Astrocyte (in vitro differentiated cells and primary cell): ENCODE measurements at regions not wholly inside any gene's neighbourhood (a gene's known extent, or its start where the extent isn't known, plus 50 kb on each side); places are given as distances from the start of the nearest gene placed in this dataset.
"Not testable (repeated sequence)": the region's sequence is repeated elsewhere in the genome, so short reads cannot be mapped to it uniquely, and the experiment has no call there.

ENCODE experiments used
- DNase-seq: peaks from one replicate; pipeline ENCODE4 v3.0.0-alpha.2; 2010; ENCODE audit warnings: low read depth
- FAIRE-seq: peaks from 2 replicates; lab custom pipeline; 2011; peaks lifted over from hg19 to GRCh38; lab: Jason Lieb, UNC
- H2AFZ ChIP-seq: 2 replicates; pipeline ENCODE4 v1.6.0; 2012; ENCODE audit warnings: low read depth, low read length, inconsistent platforms
- H3K27ac ChIP-seq: 2 replicates; pipeline ENCODE4 v1.5.1; 2011; ENCODE audit warnings: low read depth, low read length, inconsistent platforms
- H3K27me3 ChIP-seq: 2 replicates; pipeline ENCODE4 v1.6.0; 2011; ENCODE audit warnings: low read length, inconsistent platforms; ENCODE audit not compliant: insufficient read depth
- H3K36me3 ChIP-seq: 2 replicates; pipeline ENCODE4 v1.5.1; 2011; ENCODE audit warnings: low read length, inconsistent platforms; ENCODE audit not compliant: insufficient read depth
- H3K4me1 ChIP-seq: 2 replicates; pipeline ENCODE4 v1.5.1; 2011; ENCODE audit warnings: low read length, inconsistent platforms; ENCODE audit not compliant: insufficient read depth
- H3K4me2 ChIP-seq: 2 replicates; pipeline ENCODE4 v1.6.0; 2012; ENCODE audit warnings: low read length, inconsistent platforms
- H3K4me3 ChIP-seq: 2 replicates; pipeline ENCODE4 v1.5.1; 2011; ENCODE audit warnings: low read depth, mild to moderate bottlenecking, low read length, inconsistent platforms; ENCODE audit not compliant: insufficient read depth
- H3K79me2 ChIP-seq: 2 replicates; pipeline ENCODE4 v1.6.0; 2012; ENCODE audit warnings: mild to moderate bottlenecking, low read length, inconsistent platforms; ENCODE audit not compliant: insufficient read depth
- H3K9ac ChIP-seq: 2 replicates; pipeline ENCODE4 v1.6.0; 2012; ENCODE audit warnings: mild to moderate bottlenecking, low read length, inconsistent platforms
- H3K9me3 ChIP-seq: 2 replicates; pipeline ENCODE4 v1.5.1; 2012; ENCODE audit warnings: low read depth, mild to moderate bottlenecking, low read length, inconsistent platforms; ENCODE audit not compliant: insufficient read depth
- H4K20me1 ChIP-seq: 2 replicates; pipeline ENCODE4 v1.6.0; 2012; ENCODE audit warnings: low read length, inconsistent platforms; ENCODE audit not compliant: insufficient read depth
- H3K27ac Mint-ChIP-seq: one replicate; pipeline ENCODE4 v1.8.0; 2021; ENCODE audit warnings: mild to moderate bottlenecking, mixed read lengths; ENCODE audit not compliant: unreplicated experiment
- H3K27me3 Mint-ChIP-seq: one replicate; pipeline ENCODE4 v1.8.0; 2021; ENCODE audit warnings: low read depth, mixed read lengths; ENCODE audit not compliant: unreplicated experiment
- H3K36me3 Mint-ChIP-seq: one replicate; pipeline ENCODE4 v1.8.0; 2021; ENCODE audit warnings: low read depth, mixed read lengths; ENCODE audit not compliant: unreplicated experiment
- H3K4me1 Mint-ChIP-seq: one replicate; pipeline ENCODE4 v1.8.0; 2021; ENCODE audit warnings: low read depth, mixed read lengths; ENCODE audit not compliant: unreplicated experiment
- H3K4me3 Mint-ChIP-seq: one replicate; pipeline ENCODE4 v1.8.0; 2021; ENCODE audit warnings: mild to moderate bottlenecking, moderate library complexity, mixed read lengths; ENCODE audit not compliant: unreplicated experiment
- H3K9me3 Mint-ChIP-seq: one replicate; pipeline ENCODE4 v1.8.0; 2021; ENCODE audit warnings: mild to moderate bottlenecking, mixed read lengths; ENCODE audit not compliant: unreplicated experiment

- not testable (repeated sequence) for FAIRE-seq, H3K79me2 ChIP-seq, H3K36me3 ChIP-seq, H3K4me3 ChIP-seq, H3K4me1 Mint-ChIP-seq, H3K27ac Mint-ChIP-seq, H3K27me3 Mint-ChIP-seq, H3K9ac ChIP-seq, H3K9me3 Mint-ChIP-seq, H3K4me1 ChIP-seq, H3K27ac ChIP-seq, H3K27me3 ChIP-seq, H3K9me3 ChIP-seq, H3K4me3 Mint-ChIP-seq, H2AFZ ChIP-seq, H3K4me2 ChIP-seq, DNase-seq, H3K36me3 Mint-ChIP-seq, H4K20me1 ChIP-seq
These were observed 5486.2 kb upstream of the TPTE start for GRCh38 chr21:5035147-5035546.

GRCh38 chr21:5035587-5035986, 5485.8 kb upstream of the TPTE start:
- not testable (repeated sequence) for H3K9me3 ChIP-seq, H4K20me1 ChIP-seq, H3K27ac ChIP-seq, H3K27ac Mint-ChIP-seq, H3K4me1 Mint-ChIP-seq, H3K4me3 Mint-ChIP-seq, H3K36me3 ChIP-seq, H3K4me2 ChIP-seq, H3K4me3 ChIP-seq, H2AFZ ChIP-seq, DNase-seq, H3K79me2 ChIP-seq, H3K27me3 ChIP-seq, H3K4me1 ChIP-seq, H3K9ac ChIP-seq, H3K36me3 Mint-ChIP-seq, H3K9me3 Mint-ChIP-seq, FAIRE-seq, H3K27me3 Mint-ChIP-seq

- not testable (repeated sequence) for FAIRE-seq, H3K36me3 Mint-ChIP-seq, H3K27ac ChIP-seq, H4K20me1 ChIP-seq, H3K4me3 ChIP-seq, H3K4me3 Mint-ChIP-seq, H3K9ac ChIP-seq, H3K36me3 ChIP-seq, H3K79me2 ChIP-seq, H3K4me1 ChIP-seq, H3K9me3 Mint-ChIP-seq, H3K4me2 ChIP-seq, H3K27me3 Mint-ChIP-seq, H2AFZ ChIP-seq, H3K9me3 ChIP-seq, H3K27me3 ChIP-seq, DNase-seq, H3K27ac Mint-ChIP-seq, H3K4me1 Mint-ChIP-seq
These were observed 5483.6 kb upstream of the TPTE start for GRCh38 chr21:5037606-5038331.

GRCh38 chr21:5039926-5040325, 5481.5 kb upstream of the TPTE start:
- not testable (repeated sequence) for H2AFZ ChIP-seq, H3K27me3 Mint-ChIP-seq, H3K79me2 ChIP-seq, H3K27ac Mint-ChIP-seq, H3K9ac ChIP-seq, H3K9me3 ChIP-seq, H3K4me3 Mint-ChIP-seq, H4K20me1 ChIP-seq, H3K27me3 ChIP-seq, DNase-seq, H3K9me3 Mint-ChIP-seq, H3K27ac ChIP-seq, H3K4me2 ChIP-seq, FAIRE-seq, H3K36me3 Mint-ChIP-seq, H3K4me1 ChIP-seq, H3K4me1 Mint-ChIP-seq, H3K4me3 ChIP-seq, H3K36me3 ChIP-seq

GRCh38 chr21:5042583-5042982, 5478.8 kb upstream of the TPTE start:
- not testable (repeated sequence) for H3K4me2 ChIP-seq, H3K27me3 ChIP-seq, H3K27ac Mint-ChIP-seq, H4K20me1 ChIP-seq, H3K27me3 Mint-ChIP-seq, H3K4me1 ChIP-seq, H3K27ac ChIP-seq, H3K36me3 ChIP-seq, H3K4me1 Mint-ChIP-seq, H3K9me3 ChIP-seq, DNase-seq, H3K4me3 Mint-ChIP-seq, H3K79me2 ChIP-seq, H3K4me3 ChIP-seq, H2AFZ ChIP-seq, H3K36me3 Mint-ChIP-seq, FAIRE-seq, H3K9me3 Mint-ChIP-seq, H3K9ac ChIP-seq

GRCh38 chr21:5044812-5045211, 5476.6 kb upstream of the TPTE start:
- H3K79me2 ChIP-seq, H3K27me3 Mint-ChIP-seq, H3K36me3 Mint-ChIP-seq, H3K4me1 ChIP-seq, H3K27me3 ChIP-seq, H4K20me1 ChIP-seq, H3K27ac ChIP-seq, H3K4me3 Mint-ChIP-seq, H3K27ac Mint-ChIP-seq, DNase-seq, H3K4me3 ChIP-seq, H3K4me2 ChIP-seq, H2AFZ ChIP-seq, H3K4me1 Mint-ChIP-seq, FAIRE-seq, H3K9me3 ChIP-seq, H3K36me3 ChIP-seq, H3K9me3 Mint-ChIP-seq, H3K9ac ChIP-seq: not testable (repeated sequence)
